GM10248 (cell line): ENCODE measurements at regions not wholly inside any gene's neighbourhood (a gene's known extent, or its start where the extent isn't known, plus 50 kb on each side); places are given as distances from the start of the nearest gene placed in this dataset.

Source experiments
- CTCF ChIA-PET: fragments of 300-600 bp; sonication (Branson Sonifier 250); formaldehyde crosslinking; extraction: SDS; loops from one replicate; lab custom pipeline; 2021; ENCODE audit warnings: antibody characterized with exemption; lab: Yijun Ruan, JAX
- POLR2A ChIA-PET: fragments of 350-650 bp; sonication (Branson Sonifier 250); formaldehyde crosslinking; extraction: SDS; loops from one replicate; lab custom pipeline; 2020; ENCODE audit warnings: antibody characterized with exemption; lab: Yijun Ruan, JAX
- DNase-seq: peaks from one replicate; pipeline ENCODE4 v3.0.0; 2012; ENCODE audit errors: extremely low spot score
- CTCF ChIP-seq: IDR thresholded peaks from 2 replicates; pipeline ENCODE4 v1.5.1; 2012; ENCODE audit warnings: mild to moderate bottlenecking, low read depth; ENCODE audit errors: extremely low read depth, missing control alignments, control extremely low read depth

- POLR2A ChIA-PET = no interaction called here
- CTCF ChIA-PET = no interaction called here
- no peak for TF ChIP-seq CTCF
- no peak for DNase-seq
Observed at GRCh38 chr13:72303941-72304746, 423.3 kb downstream of the MZT1 start.

GRCh38 chr13:72296246-72296645 is 429.2 kb upstream of the DACH1 start:
- ChIA-PET CTCF (no interaction called here), POLR2A (no interaction called here)
- no peak for TF ChIP-seq CTCF
- DNase-seq = no peak

- DNase-seq = no peak
- CTCF ChIA-PET = interaction anchor here (1.3 kb wide), 1 partner anchor 13 kb away, joined by 3 read pairs; no protein-coding TSS in a partner anchor
- TF ChIP-seq CTCF = no peak
- POLR2A ChIA-PET = no interaction called here
Observed at GRCh38 chr13:72295153-72295552, 428.1 kb upstream of the DACH1 start.

- ChIA-PET CTCF (no interaction called here), POLR2A (no interaction called here)
- TF ChIP-seq CTCF = no peak
- no peak for DNase-seq
Observed at GRCh38 chr13:72293206-72293605, 426.2 kb upstream of the DACH1 start.

- DNase-seq = no peak
- ChIA-PET CTCF (no interaction called here), POLR2A (no interaction called here)
- TF ChIP-seq CTCF = no peak
Observed at GRCh38 chr13:72290962-72291681, 424.1 kb upstream of the DACH1 start.

- no peak for TF ChIP-seq CTCF
- ChIA-PET POLR2A (no interaction called here), CTCF (interaction anchor here (1.0 kb wide), 1 partner anchor 13 kb away, joined by 3 read pairs; no protein-coding TSS in a partner anchor)
- no peak for DNase-seq
Observed at GRCh38 chr13:72286421-72286820, 419.4 kb upstream of the DACH1 start.
